Esophagus squamous epithelium (tissue), 4 donors: ENCODE measurements at regions not wholly inside any gene's neighbourhood (a gene's known extent, or its start where the extent isn't known, plus 50 kb on each side); places are given as distances from the start of the nearest gene placed in this dataset.

Source experiments
- CTCF ChIP-seq, 6 experiments: fragments of 450-650 bp in 4 of 6; fragments of 200-600 bp in 2 of 6; sonication (generic) in 2 of 6; IDR thresholded peaks; one replicate each; pipeline ENCODE4 v1.5.1; 2016 to 2019; ENCODE audit warnings: antibody characterized with exemption in 6 of 6, mild to moderate bottlenecking in 4 of 6, moderate library complexity in 4 of 6
- POLR2A ChIP-seq, 4 donors: fragments of 450-650 bp; IDR thresholded peaks; one replicate each; pipeline ENCODE4 v1.6.1; 2017; ENCODE audit warnings: antibody characterized with exemption in 4 of 4, mild to moderate bottlenecking in 4 of 4, moderate library complexity in 3 of 4

DNA sequence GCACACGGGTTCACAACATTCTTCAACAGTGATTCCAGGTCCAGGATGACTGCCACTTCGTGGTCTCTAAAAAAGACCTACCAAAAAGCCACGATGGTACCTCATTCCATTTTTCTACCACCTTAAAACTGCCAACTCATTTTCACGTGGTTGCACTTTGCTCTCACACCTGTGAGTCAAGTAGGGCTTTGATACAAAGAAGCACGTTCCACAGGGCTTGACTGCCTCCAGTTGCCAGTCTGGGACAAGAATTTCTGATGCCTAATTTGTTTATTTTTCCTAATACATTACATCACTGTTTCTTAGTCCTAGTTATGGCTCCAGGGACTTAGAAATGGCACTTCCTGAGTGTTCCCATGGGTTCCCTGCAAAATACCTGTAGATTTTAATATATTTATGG is 911.6 kb upstream of the EEF2KMT start:
- TF ChIP-seq CTCF (IDR thresholded peaks at IDR 0.05) (no peak), POLR2A (IDR thresholded peaks at IDR 0.05) (no peak)
